ENCODE measurements at regions not wholly inside any gene's neighbourhood (a gene's known extent, or its start where the extent isn't known, plus 50 kb on each side); places are given as distances from the start of the nearest gene placed in this dataset.

DNA sequence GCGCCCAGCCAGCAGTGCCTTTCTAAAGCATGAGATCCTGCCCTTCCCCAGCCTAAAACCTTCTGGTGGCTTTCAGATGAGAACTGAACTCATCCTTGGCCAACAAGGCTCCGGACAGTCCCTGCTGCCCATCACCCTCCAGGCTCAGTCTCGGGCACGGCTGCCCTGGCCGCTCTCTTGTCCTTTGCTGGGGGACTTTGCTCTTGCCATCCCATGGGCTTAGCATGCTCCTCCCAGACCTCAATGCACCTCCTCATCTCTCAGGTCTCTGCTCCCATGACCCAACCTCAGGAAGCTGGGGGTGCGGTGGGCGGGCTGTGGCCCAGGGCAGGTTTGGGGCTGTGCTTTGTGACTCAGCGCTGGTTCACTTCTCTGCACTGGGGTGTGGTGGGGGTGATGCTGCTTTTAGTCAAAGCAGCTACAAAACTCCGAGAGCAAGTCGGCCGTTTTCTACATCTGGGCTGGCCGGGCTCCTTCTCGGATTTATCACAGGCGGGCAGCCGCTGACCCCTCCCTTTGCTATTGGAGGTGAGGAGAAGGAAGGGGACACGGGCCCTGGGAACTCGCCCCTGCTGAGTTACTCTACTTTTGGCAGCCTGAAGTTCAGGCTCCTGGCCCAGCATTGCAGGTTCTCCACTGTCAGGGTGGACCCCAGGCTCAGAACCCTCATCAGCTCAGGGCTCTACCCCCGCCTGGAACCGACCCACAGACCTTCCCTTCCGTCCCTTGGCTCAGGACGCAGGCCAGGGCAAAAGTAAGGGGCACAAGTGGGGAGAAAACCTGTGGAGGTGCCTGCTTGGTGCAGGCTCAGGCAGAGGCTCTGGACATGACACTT is 90.6 kb upstream of the TAF1B start:
- H3K4me3 ChIP-seq (ENCODE audit: low read depth, low read length) = no peak overlapping the region
- TF ChIP-seq, protein P1, sequence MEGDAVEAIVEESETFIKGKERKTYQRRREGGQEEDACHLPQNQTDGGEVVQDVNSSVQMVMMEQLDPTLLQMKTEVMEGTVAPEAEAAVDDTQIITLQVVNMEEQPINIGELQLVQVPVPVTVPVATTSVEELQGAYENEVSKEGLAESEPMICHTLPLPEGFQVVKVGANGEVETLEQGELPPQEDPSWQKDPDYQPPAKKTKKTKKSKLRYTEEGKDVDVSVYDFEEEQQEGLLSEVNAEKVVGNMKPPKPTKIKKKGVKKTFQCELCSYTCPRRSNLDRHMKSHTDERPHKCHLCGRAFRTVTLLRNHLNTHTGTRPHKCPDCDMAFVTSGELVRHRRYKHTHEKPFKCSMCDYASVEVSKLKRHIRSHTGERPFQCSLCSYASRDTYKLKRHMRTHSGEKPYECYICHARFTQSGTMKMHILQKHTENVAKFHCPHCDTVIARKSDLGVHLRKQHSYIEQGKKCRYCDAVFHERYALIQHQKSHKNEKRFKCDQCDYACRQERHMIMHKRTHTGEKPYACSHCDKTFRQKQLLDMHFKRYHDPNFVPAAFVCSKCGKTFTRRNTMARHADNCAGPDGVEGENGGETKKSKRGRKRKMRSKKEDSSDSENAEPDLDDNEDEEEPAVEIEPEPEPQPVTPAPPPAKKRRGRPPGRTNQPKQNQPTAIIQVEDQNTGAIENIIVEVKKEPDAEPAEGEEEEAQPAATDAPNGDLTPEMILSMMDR (IDR thresholded peaks at IDR 0.05; ENCODE audit: borderline replicate concordance, insufficient read depth, low read depth, low read length) = no peak

DNA sequence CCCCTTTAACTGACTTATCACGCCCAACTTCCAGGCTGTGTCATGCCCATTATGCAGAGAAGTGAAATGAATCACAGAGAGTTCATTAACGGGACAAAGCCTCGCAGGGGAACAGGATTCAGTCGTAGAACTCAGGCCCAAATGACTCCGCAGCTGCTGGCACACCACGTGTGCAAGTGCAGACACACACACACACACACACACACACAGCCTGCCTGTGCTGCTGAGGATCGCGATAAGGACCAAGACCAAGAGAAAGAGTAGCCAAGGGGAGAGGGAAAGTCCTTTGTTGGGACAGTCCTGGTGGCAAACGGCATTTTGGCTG is 90.0 kb upstream of the TAF1B start:
- TF ChIP-seq, protein P1 (IDR thresholded peaks at IDR 0.05; ENCODE audit: borderline replicate concordance, insufficient read depth, low read depth, low read length) = no peak
- no peak overlapping the region for H3K4me3 ChIP-seq (ENCODE audit: low read depth, low read length)

DNA sequence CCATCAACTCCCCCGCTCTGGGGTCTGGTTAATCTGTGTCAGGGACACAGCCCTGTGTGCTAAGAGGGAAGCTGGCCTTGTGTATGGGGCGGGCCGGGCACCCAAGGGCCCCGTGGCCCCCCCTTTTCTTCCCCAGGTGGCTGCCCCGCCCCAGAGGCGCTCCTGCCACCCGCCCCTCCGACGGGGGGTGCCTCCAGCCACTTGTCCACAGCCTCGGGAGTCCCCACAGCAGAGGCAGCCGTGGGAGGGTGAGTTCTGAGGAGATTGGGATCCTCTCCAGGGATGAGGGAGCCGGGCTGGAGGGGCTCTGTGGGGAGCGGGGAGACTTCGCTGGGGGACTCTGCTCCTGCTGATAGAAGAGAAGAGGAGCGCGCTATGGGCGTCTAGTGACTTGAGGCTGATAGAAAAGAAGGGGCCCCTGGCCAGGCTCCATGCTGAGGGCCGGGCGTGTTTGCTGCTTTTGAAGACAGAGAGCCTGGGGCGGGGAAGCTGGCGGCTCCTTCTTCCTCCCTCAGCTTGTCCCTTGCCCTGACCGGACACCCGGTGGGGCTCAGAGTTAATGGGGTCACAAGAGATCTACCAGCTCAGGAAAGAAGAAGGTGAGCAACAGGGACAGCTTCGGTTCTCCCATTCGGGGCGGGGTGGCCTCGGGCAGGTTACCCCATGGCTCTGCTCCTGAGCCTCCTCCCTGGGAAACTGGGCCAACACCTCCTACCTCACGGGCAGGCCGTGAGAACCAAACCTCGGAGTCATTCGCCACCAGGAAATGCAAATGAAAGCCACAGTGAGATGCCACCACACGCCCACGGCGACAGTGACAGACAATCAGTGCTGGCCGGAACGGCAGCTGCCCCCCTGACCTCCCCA is 89.4 kb upstream of the TAF1B start:
- TF ChIP-seq, protein P1 (IDR thresholded peaks at IDR 0.05; ENCODE audit: borderline replicate concordance, insufficient read depth, low read depth, low read length) = no peak
- no peak overlapping the region for H3K4me3 ChIP-seq (ENCODE audit: low read depth, low read length)

DNA sequence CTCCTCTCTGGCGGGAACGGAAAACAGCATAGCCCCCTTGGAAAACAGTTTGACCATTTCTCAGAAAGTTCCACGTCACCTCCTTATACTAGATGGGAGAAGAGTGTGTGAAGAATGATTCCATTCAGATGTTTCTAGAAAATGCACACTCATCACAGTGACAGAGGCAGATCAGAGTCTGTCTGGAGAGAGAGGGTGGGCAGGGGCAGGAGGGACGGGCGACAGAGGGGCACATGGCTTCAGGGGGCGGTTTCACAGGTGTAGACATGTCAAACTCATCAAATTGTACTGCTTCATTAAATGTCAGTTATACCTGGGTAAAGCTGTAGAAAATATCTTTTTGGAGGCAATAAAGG is 88.8 kb upstream of the TAF1B start:
- H3K4me3 ChIP-seq (ENCODE audit: low read depth, low read length) = no peak overlapping the region
- TF ChIP-seq, protein P1 (IDR thresholded peaks at IDR 0.05; ENCODE audit: borderline replicate concordance, insufficient read depth, low read depth, low read length) = no peak

DNA sequence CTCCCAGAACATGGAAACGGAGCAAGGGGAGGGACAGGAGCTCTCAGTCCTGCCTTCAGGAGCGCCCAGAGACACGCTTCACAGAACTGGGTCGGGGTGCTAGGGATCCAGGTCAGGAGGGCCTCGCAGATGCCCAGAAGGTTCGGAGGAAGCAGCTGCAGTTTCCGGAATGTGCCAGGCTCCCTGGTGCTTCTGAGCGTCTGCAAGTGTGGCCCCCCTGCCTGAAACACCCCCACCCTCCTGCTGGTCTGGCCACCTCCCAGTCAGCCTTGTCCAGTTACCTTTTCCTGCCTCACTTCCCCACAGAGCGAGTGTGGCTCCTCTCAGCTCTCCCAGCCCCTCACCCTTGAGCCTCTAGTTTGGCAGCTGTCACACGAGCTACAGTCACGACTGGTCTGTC is 88.3 kb upstream of the TAF1B start:
- TF ChIP-seq, protein P1 (IDR thresholded peaks at IDR 0.05; ENCODE audit: borderline replicate concordance, insufficient read depth, low read depth, low read length) = no peak

DNA sequence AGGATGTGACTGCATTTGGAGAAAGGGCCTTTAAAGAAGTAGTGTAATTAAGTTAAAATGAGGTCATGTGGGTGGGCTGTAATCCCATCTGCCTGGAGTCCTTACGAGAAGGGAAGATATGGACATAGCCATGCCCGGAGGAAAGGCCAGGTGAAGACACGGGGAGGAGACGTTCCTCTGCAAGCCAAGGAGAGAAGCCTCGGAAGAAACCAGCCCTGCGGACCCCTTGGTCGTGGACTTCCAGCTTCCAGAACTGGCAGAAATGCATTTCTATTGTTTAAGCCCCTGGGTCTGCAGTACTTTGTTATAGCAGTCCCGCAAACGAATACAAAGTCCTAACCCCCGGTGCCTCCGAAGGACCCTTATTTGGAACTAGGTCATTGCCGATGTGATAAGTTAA is 87.6 kb upstream of the TAF1B start:
- TF ChIP-seq, protein P1 (IDR thresholded peaks at IDR 0.05; ENCODE audit: borderline replicate concordance, insufficient read depth, low read depth, low read length) = no peak
- H3K4me3 ChIP-seq (ENCODE audit: low read depth, low read length) = no peak overlapping the region

More for the DNA sequence above, 88.3 kb upstream of the TAF1B start:
- no peak overlapping the region for H3K4me3 ChIP-seq (ENCODE audit: low read depth, low read length)

Measured in GM12875 (cell line).